GM23338 (cell line): ENCODE measurements at regions not wholly inside any gene's neighbourhood (a gene's known extent, or its start where the extent isn't known, plus 50 kb on each side); places are given as distances from the start of the nearest gene placed in this dataset.

Experiments used
- CREB1 ChIP-seq: fragments of 250-450 bp; sonication (Bioruptor Pico); IDR thresholded peaks from 2 replicates; pipeline ENCODE4 v1.5.0; 2020; ENCODE audit warnings: low read depth, mild to moderate bottlenecking, moderate library complexity
- CTCF ChIP-seq, 2 experiments: fragments of 200-600 bp in 1 of 2; sonication (generic) in 1 of 2; conservative IDR thresholded peaks; 2 replicates each; pipeline versions ENCODE4 v1.5.1 to v1.6.1; 2016 to 2017; ENCODE audit warnings: antibody characterized with exemption in 2 of 2, low read depth in 2 of 2, mild to moderate bottlenecking in 2 of 2, moderate library complexity in 1 of 2
- EZH2 ChIP-seq: fragments of 200-600 bp; sonication (generic); IDR thresholded peaks from one replicate; pipeline ENCODE4 v1.8.0; 2017; ENCODE audit warnings: antibody characterized with exemption, mild to moderate bottlenecking, low read depth; ENCODE audit not compliant: unreplicated experiment
- JUNB ChIP-seq: IDR thresholded peaks from one replicate; pipeline ENCODE4 v1.6.1; 2016; ENCODE audit warnings: antibody characterized with exemption; ENCODE audit not compliant: unreplicated experiment
- POLR2AphosphoS5 ChIP-seq: IDR thresholded peaks from 2 replicates; pipeline ENCODE4 v1.6.1; 2016; ENCODE audit warnings: antibody characterized with exemption, low read depth
- ZNF114 ChIP-seq: fragments of 250-450 bp; sonication (Bioruptor Pico); IDR thresholded peaks from 2 replicates; pipeline ENCODE4 v1.5.0; 2020; ENCODE audit warnings: mild to moderate bottlenecking, moderate library complexity
- ZNF331 ChIP-seq: fragments of 250-450 bp; sonication (Bioruptor Pico); IDR thresholded peaks from 2 replicates; pipeline ENCODE4 v1.5.0; 2020; ENCODE audit warnings: low read depth, mild to moderate bottlenecking, moderate library complexity
- TF ChIP-seq, protein P1 (sequence below): IDR thresholded peaks from one replicate; pipeline ENCODE4 v1.6.1; 2018; ENCODE audit warnings: antibody characterized with exemption; ENCODE audit not compliant: unreplicated experiment

DNA sequence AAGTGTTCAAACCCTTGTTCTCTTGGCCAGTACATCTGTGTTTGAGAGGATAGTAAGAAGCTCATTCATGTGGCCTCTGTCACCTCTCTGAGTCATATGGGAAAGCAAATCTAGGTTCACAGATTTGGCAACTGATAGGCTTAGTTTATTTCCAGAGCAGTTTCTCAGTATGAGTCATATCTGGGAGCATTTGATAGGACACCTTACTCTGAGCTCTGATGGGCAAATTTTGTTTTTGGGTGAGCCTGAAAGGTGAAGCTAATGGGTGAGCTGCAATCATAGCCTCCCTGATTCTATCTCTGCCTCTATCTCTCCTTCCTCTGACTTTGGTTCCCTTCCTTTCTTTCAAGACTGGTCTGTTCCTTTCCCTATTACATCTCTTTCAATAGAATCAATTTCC is 134.4 kb downstream of the S1PR1 start:
- no peak for TF ChIP-seq CTCF (conservative IDR thresholded peaks at IDR 0.05; ENCODE audit: low read depth in 2 of 2)
- TF ChIP-seq, protein P1, sequence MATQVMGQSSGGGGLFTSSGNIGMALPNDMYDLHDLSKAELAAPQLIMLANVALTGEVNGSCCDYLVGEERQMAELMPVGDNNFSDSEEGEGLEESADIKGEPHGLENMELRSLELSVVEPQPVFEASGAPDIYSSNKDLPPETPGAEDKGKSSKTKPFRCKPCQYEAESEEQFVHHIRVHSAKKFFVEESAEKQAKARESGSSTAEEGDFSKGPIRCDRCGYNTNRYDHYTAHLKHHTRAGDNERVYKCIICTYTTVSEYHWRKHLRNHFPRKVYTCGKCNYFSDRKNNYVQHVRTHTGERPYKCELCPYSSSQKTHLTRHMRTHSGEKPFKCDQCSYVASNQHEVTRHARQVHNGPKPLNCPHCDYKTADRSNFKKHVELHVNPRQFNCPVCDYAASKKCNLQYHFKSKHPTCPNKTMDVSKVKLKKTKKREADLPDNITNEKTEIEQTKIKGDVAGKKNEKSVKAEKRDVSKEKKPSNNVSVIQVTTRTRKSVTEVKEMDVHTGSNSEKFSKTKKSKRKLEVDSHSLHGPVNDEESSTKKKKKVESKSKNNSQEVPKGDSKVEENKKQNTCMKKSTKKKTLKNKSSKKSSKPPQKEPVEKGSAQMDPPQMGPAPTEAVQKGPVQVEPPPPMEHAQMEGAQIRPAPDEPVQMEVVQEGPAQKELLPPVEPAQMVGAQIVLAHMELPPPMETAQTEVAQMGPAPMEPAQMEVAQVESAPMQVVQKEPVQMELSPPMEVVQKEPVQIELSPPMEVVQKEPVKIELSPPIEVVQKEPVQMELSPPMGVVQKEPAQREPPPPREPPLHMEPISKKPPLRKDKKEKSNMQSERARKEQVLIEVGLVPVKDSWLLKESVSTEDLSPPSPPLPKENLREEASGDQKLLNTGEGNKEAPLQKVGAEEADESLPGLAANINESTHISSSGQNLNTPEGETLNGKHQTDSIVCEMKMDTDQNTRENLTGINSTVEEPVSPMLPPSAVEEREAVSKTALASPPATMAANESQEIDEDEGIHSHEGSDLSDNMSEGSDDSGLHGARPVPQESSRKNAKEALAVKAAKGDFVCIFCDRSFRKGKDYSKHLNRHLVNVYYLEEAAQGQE, result no peak
- no peak for TF ChIP-seq POLR2AphosphoS5
- TF ChIP-seq CREB1 (CRISPR knock-in tag), result no peak
- TF ChIP-seq ZNF114 (CRISPR knock-in tag), result no peak
- no peak for TF ChIP-seq ZNF331
- no peak for TF ChIP-seq EZH2
- no peak for TF ChIP-seq JUNB
